ENCODE measurements at regions not wholly inside any gene's neighbourhood (a gene's known extent, or its start where the extent isn't known, plus 50 kb on each side); places are given as distances from the start of the nearest gene placed in this dataset.

DNA sequence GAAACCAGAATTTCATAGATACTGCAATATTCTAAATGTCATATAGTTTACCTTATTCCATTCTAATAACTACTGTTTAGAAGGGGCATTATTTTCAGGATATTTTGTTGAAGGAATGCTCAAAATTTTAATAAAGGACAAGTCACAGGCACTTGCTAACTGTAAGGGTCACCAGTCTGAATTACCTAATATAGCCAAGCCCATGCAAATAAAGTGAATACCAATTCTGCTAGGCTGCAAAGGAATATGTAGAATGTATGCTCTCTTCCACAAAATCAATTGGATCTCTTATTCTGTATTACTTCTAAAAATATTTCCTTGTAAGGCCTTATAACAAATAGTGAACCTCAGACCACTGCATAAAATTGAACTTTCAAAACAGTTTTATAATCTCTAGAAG is 52.3 kb upstream of the FAT4 start:
- no peaks in the 10 kb centered on the region for H3K79me2 ChIP-seq (ENCODE audit: low read length)
- no peak overlapping the region for H3K27ac ChIP-seq (ENCODE audit: low read length)

GRCh38 chr4:125262079-125262478 is 52.7 kb upstream of the FAT4 start:
- no peak overlapping the region for H3K4me3 ChIP-seq (ENCODE audit: low read length)
- no peaks in the 10 kb centered on the region for H3K9me3 ChIP-seq (ENCODE audit: insufficient read depth, low read length)
- no peaks in the 10 kb centered on the region for H4K20me1 ChIP-seq (ENCODE audit: insufficient read depth, low read length)
- no peak overlapping the region for H3K4me2 ChIP-seq (ENCODE audit: low read length)
- H3K79me2 ChIP-seq (ENCODE audit: low read length) = no peaks in the 10 kb centered on the region
- H2AFZ ChIP-seq (ENCODE audit: low read depth, low read length) = no peak overlapping the region
- TF ChIP-seq EZH2phosphoT487 (IDR thresholded peaks at IDR 0.05; ENCODE audit: low read depth) = no peak
- TF ChIP-seq, protein P1, sequence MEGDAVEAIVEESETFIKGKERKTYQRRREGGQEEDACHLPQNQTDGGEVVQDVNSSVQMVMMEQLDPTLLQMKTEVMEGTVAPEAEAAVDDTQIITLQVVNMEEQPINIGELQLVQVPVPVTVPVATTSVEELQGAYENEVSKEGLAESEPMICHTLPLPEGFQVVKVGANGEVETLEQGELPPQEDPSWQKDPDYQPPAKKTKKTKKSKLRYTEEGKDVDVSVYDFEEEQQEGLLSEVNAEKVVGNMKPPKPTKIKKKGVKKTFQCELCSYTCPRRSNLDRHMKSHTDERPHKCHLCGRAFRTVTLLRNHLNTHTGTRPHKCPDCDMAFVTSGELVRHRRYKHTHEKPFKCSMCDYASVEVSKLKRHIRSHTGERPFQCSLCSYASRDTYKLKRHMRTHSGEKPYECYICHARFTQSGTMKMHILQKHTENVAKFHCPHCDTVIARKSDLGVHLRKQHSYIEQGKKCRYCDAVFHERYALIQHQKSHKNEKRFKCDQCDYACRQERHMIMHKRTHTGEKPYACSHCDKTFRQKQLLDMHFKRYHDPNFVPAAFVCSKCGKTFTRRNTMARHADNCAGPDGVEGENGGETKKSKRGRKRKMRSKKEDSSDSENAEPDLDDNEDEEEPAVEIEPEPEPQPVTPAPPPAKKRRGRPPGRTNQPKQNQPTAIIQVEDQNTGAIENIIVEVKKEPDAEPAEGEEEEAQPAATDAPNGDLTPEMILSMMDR (IDR thresholded peaks at IDR 0.05; ENCODE audit: low read depth, low read length) = no peak
- H3K4me1 ChIP-seq (ENCODE audit: low read length) = no peaks in the 10 kb centered on the region
- no peak overlapping the region for H3K9ac ChIP-seq (ENCODE audit: low read length)
- H3K27me3 ChIP-seq (ENCODE audit: low read depth, low read length) = no peaks in the 10 kb centered on the region
- H3K27ac ChIP-seq (ENCODE audit: low read length) = no peak overlapping the region
- H3K36me3 ChIP-seq (replicated peaks; ENCODE audit: low read depth, low read length) = no peaks in the 10 kb centered on the region

More for the DNA sequence above, 52.3 kb upstream of the FAT4 start:
- H3K4me2 ChIP-seq (ENCODE audit: low read length) = no peak overlapping the region
- no peaks in the 10 kb centered on the region for H3K36me3 ChIP-seq (replicated peaks; ENCODE audit: low read depth, low read length)
- no peaks in the 10 kb centered on the region for H3K4me1 ChIP-seq (ENCODE audit: low read length)
- H3K4me3 ChIP-seq (ENCODE audit: low read length) = no peak overlapping the region
- no peaks in the 10 kb centered on the region for H3K9me3 ChIP-seq (ENCODE audit: insufficient read depth, low read length)
- TF ChIP-seq, protein P1 (IDR thresholded peaks at IDR 0.05; ENCODE audit: low read depth, low read length) = no peak
- no peak for TF ChIP-seq EZH2phosphoT487 (IDR thresholded peaks at IDR 0.05; ENCODE audit: low read depth)
- no peaks in the 10 kb centered on the region for H4K20me1 ChIP-seq (ENCODE audit: insufficient read depth, low read length)
- no peak overlapping the region for H2AFZ ChIP-seq (ENCODE audit: low read depth, low read length)
- H3K27me3 ChIP-seq (ENCODE audit: low read depth, low read length) = no peaks in the 10 kb centered on the region
- H3K9ac ChIP-seq (ENCODE audit: low read length) = no peak overlapping the region

GRCh38 chr4:125254106-125254505 is 60.6 kb upstream of the FAT4 start:
- TF ChIP-seq, protein P1 (IDR thresholded peaks at IDR 0.05; ENCODE audit: low read depth, low read length) = no peak
- no peak for TF ChIP-seq EZH2phosphoT487 (IDR thresholded peaks at IDR 0.05; ENCODE audit: low read depth)

DNA sequence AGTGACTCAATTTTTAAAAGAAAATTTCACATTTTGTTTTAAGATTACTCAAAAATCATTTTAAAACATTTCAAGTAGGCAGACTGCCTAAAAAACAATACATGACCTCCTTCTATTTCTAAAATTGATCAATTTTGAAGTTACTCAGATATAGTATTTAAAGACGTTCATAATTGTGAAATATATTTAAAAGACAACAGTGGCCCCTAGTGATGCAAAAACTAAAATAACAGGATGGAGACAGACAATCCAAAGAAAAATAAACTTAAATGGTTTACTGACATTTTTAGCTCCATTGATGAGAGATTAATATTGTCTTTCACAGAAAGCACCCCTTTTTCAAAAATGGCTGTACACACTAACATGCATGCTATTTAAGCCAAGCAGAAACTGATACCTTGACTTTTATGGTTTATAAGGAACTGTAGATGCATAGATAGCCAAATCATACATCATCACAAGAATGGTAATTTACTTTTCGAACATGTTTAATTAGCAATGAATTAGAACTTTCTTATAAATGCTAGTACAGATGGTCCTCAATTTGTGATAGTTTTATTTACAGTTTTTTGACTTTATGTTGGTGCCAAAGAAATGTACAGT is 69.8 kb upstream of the FAT4 start:
- no peaks in the 10 kb centered on the region for H3K36me3 ChIP-seq (replicated peaks; ENCODE audit: low read depth, low read length)
- 0 out of 2 replicates have a peak overlapping the region, but pooled peaks have one; percentile 23 for H3K4me2 ChIP-seq (ENCODE audit: low read length)
- H3K9me3 ChIP-seq (ENCODE audit: insufficient read depth, low read length) = no peaks in the 10 kb centered on the region
- H3K9ac ChIP-seq (ENCODE audit: low read length) = no peak overlapping the region
- no peaks in the 10 kb centered on the region for H4K20me1 ChIP-seq (ENCODE audit: insufficient read depth, low read length)
- no peak overlapping the region for H3K27ac ChIP-seq (ENCODE audit: low read length)
- no peaks in the 10 kb centered on the region for H3K79me2 ChIP-seq (ENCODE audit: low read length)
- TF ChIP-seq, protein P1 (IDR thresholded peaks at IDR 0.05; ENCODE audit: low read depth, low read length) = peak; percentile 61
- TF ChIP-seq EZH2phosphoT487 (IDR thresholded peaks at IDR 0.05; ENCODE audit: low read depth) = no peak
- no peaks in the 10 kb centered on the region for H3K27me3 ChIP-seq (ENCODE audit: low read depth, low read length)
- H3K4me1 ChIP-seq (ENCODE audit: low read length) = no peaks in the 10 kb centered on the region
- no peak overlapping the region for H3K4me3 ChIP-seq (ENCODE audit: low read length)
- no peak overlapping the region for H2AFZ ChIP-seq (ENCODE audit: low read depth, low read length)

More at GRCh38 chr4:125254106-125254505, 60.6 kb upstream of the FAT4 start:
- no peaks in the 10 kb centered on the region for H4K20me1 ChIP-seq (ENCODE audit: insufficient read depth, low read length)
- H2AFZ ChIP-seq (ENCODE audit: low read depth, low read length) = no peak overlapping the region
- no peak overlapping the region for H3K27ac ChIP-seq (ENCODE audit: low read length)
- H3K9ac ChIP-seq (ENCODE audit: low read length) = no peak overlapping the region
- no peaks in the 10 kb centered on the region for H3K27me3 ChIP-seq (ENCODE audit: low read depth, low read length)
- H3K4me2 ChIP-seq (ENCODE audit: low read length) = no peak overlapping the region
- H3K79me2 ChIP-seq (ENCODE audit: low read length) = no peaks in the 10 kb centered on the region
- no peaks in the 10 kb centered on the region for H3K9me3 ChIP-seq (ENCODE audit: insufficient read depth, low read length)
- H3K36me3 ChIP-seq (replicated peaks; ENCODE audit: low read depth, low read length) = no peaks in the 10 kb centered on the region
- H3K4me1 ChIP-seq (ENCODE audit: low read length) = no peaks in the 10 kb centered on the region
- H3K4me3 ChIP-seq (ENCODE audit: low read length) = no peak overlapping the region

Measured in OCI-LY3 (cell line).